Mesothelial cell of epicardium (in vitro differentiated cells): ENCODE measurements at regions not wholly inside any gene's neighbourhood (a gene's known extent, or its start where the extent isn't known, plus 50 kb on each side); places are given as distances from the start of the nearest gene placed in this dataset.

Source experiments
- DNase-seq, 2 experiments: peaks; one replicate each; pipeline ENCODE4 v3.0.0; 2021; ENCODE audit warnings: low spot score in 2 of 2; ENCODE audit not compliant: unreplicated experiment in 2 of 2
- H3K27ac Mint-ChIP-seq: 2 replicates; pipeline ENCODE4 v1.8.0; 2021; ENCODE audit warnings: mixed read lengths
- H3K27me3 Mint-ChIP-seq: 2 replicates; pipeline ENCODE4 v1.8.0; 2021; ENCODE audit warnings: low read depth, mixed read lengths
- H3K36me3 Mint-ChIP-seq: 2 replicates; pipeline ENCODE4 v1.8.0; 2021; ENCODE audit warnings: mixed read lengths
- H3K4me1 Mint-ChIP-seq: 2 replicates; pipeline ENCODE4 v1.8.0; 2021; ENCODE audit warnings: mixed read lengths
- H3K4me3 Mint-ChIP-seq: 2 replicates; pipeline ENCODE4 v1.8.0; 2021; ENCODE audit warnings: mild to moderate bottlenecking, moderate library complexity, mixed read lengths
- H3K9me3 Mint-ChIP-seq: 2 replicates; pipeline ENCODE4 v1.8.0; 2021; ENCODE audit warnings: mixed read lengths
- TF ChIP-seq, protein P1 (sequence below): fragments of 200-600 bp; sonication (generic); IDR thresholded peaks from one replicate; pipeline ENCODE4 v1.5.0; 2021; ENCODE audit warnings: antibody characterized with exemption; ENCODE audit not compliant: unreplicated experiment

DNA sequence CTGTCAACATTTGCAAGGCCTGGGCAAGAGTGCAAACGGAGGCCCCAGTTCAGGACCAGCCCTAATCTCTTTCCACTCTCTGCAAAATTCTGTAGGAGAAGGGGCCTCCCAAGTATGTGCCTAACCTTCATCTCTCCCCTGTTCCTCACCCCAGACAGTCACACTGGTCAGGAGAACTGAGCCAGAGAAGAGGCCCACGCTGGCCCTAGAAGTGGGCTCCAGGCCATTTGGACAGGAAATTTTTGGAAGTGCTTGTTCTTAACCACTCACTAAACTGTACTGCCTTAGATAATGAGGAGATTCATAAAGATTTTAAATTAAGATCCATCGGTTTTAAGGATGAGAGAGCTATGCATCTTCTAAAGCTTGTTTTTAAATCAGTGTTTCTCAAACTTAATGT, 129.7 kb upstream of the ADGRL2 start:
- Mint-ChIP-seq H3K27ac (no peak overlapping the region), H3K4me1 (peaks cover 27% of the 10 kb centered on the region), H3K9me3 (no peaks in the 10 kb centered on the region), H3K36me3 (no peaks in the 10 kb centered on the region), H3K27me3 (no peaks in the 10 kb centered on the region), H3K4me3 (no peak overlapping the region)
- TF ChIP-seq, protein P1, sequence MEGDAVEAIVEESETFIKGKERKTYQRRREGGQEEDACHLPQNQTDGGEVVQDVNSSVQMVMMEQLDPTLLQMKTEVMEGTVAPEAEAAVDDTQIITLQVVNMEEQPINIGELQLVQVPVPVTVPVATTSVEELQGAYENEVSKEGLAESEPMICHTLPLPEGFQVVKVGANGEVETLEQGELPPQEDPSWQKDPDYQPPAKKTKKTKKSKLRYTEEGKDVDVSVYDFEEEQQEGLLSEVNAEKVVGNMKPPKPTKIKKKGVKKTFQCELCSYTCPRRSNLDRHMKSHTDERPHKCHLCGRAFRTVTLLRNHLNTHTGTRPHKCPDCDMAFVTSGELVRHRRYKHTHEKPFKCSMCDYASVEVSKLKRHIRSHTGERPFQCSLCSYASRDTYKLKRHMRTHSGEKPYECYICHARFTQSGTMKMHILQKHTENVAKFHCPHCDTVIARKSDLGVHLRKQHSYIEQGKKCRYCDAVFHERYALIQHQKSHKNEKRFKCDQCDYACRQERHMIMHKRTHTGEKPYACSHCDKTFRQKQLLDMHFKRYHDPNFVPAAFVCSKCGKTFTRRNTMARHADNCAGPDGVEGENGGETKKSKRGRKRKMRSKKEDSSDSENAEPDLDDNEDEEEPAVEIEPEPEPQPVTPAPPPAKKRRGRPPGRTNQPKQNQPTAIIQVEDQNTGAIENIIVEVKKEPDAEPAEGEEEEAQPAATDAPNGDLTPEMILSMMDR: no peak
- no peak for DNase-seq

DNA sequence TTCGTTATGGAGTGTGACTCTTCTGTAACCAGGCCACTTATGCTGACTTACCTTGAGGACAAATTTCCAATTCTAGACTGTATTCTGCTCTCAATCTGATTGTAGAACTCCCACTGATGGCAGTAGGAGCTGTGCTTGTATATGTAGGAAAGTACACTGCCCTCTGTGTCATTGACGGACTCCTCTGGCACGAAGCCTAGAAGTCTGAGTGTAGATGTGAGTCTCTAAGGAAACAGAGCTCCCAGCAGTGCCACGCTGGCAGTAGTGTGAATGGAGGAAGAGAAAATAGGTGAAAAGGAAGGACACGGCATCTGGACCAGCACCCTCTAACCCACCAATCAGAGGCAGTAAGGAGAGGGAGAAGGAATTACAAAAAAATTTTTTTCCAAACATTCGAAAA, 130.4 kb upstream of the ADGRL2 start:
- TF ChIP-seq, protein P1: no peak
- peaks cover 27% of the 10 kb centered on the region for H3K4me1 Mint-ChIP-seq
- H3K36me3 Mint-ChIP-seq: no peaks in the 10 kb centered on the region
- peak; percentile 35 to 57 for DNase-seq
- no peaks in the 10 kb centered on the region for H3K27me3 Mint-ChIP-seq
- H3K27ac Mint-ChIP-seq: peak overlapping the region; percentile 71
- H3K4me3 Mint-ChIP-seq: no peak overlapping the region
- no peaks in the 10 kb centered on the region for H3K9me3 Mint-ChIP-seq

DNA sequence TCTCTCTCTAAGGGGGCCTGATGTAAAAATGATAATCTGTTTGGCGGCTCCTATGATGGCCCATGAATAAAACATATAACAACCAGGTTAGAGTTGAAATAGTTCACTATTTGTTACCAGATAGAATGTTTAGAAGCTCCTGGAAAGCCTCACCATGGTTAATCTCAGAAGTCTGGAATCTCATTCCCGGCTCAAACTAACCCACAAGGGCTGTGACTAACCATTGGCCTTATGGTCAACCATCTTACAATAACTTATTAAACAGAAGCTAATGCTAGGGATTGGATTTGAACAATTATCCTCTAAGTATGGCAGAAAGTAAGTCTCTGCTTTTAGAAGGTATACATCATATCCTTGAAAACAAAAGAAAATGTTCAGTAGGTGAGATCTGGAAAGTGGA, 134.1 kb upstream of the ADGRL2 start:
- Mint-ChIP-seq H3K27me3 (no peaks in the 10 kb centered on the region), H3K36me3 (no peaks in the 10 kb centered on the region), H3K4me1 (peaks cover 32% of the 10 kb centered on the region), H3K9me3 (no peaks in the 10 kb centered on the region), H3K4me3 (no peak overlapping the region), H3K27ac (no peak overlapping the region)
- TF ChIP-seq, protein P1: no peak
- no peak for DNase-seq

- no peak overlapping the region for H3K27ac Mint-ChIP-seq
- H3K9me3 Mint-ChIP-seq: no peaks in the 10 kb centered on the region
- TF ChIP-seq, protein P1: no peak
- no peaks in the 10 kb centered on the region for H3K36me3 Mint-ChIP-seq
- no peak overlapping the region for H3K4me3 Mint-ChIP-seq
- H3K4me1 Mint-ChIP-seq: peaks cover 32% of the 10 kb centered on the region
- H3K27me3 Mint-ChIP-seq: no peaks in the 10 kb centered on the region
- DNase-seq: no peak
Observed at GRCh38 chr1:81664341-81664740, 136.4 kb upstream of the ADGRL2 start.

DNA sequence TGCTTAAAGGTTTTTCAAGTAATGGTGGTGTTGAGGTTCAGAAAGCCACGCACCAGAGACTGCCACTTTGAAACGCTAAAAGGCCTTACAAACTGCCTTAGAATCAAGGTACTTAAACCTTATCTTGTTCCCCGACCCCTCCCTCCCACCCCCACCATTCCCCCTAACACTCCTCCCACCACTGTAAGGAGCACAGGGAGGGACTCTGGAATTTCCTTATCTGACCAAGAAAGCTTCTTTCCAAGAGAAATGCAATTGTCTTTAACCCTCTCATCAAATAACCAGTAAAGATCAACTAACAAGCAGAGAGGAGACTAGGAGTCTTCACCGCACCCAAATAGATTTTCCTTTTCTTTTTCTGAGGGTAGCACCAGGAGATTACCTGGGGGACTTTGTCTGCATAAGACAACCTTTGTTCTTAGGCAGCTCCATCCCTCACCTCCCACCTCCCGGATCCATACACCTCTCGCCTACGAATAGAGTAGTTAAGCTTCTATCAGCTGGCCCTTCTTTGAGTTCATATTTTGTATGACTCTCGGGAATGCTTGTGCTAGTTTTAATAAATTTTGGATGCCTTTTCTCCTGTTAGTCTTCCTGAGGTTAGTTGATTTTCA, 137.7 kb upstream of the ADGRL2 start:
- no peaks in the 10 kb centered on the region for H3K9me3 Mint-ChIP-seq
- no peak overlapping the region for H3K4me3 Mint-ChIP-seq
- no peaks in the 10 kb centered on the region for H3K36me3 Mint-ChIP-seq
- DNase-seq: no peak
- H3K27ac Mint-ChIP-seq: no peak overlapping the region
- H3K27me3 Mint-ChIP-seq: no peaks in the 10 kb centered on the region
- H3K4me1 Mint-ChIP-seq: peaks cover 32% of the 10 kb centered on the region
- TF ChIP-seq, protein P1: no peak

GRCh38 chr1:81660286-81660685, 140.4 kb upstream of the ADGRL2 start:
- H3K9me3 Mint-ChIP-seq: peaks cover 6% of the 10 kb centered on the region
- no peaks in the 10 kb centered on the region for H3K36me3 Mint-ChIP-seq
- no peak for DNase-seq
- H3K27ac Mint-ChIP-seq: peak overlapping the region; percentile 8
- TF ChIP-seq, protein P1: no peak
- no peak overlapping the region for H3K4me3 Mint-ChIP-seq
- H3K4me1 Mint-ChIP-seq: peaks cover 24% of the 10 kb centered on the region
- H3K27me3 Mint-ChIP-seq: no peaks in the 10 kb centered on the region
